GM23338 (cell line): ENCODE measurements at regions not wholly inside any gene's neighbourhood (a gene's known extent, or its start where the extent isn't known, plus 50 kb on each side); places are given as distances from the start of the nearest gene placed in this dataset.

ENCODE experiments used
- ATAC-seq: fragments of 200-7000 bp; cut with Tn5 transposase; 3 replicates; pipeline ENCODE4 v1.9.1; 2020
- DNase-seq: peaks from one replicate; pipeline ENCODE4 v3.0.0-alpha.2; 2015; ENCODE audit warnings: low spot score
- H2AFZ ChIP-seq: fragments of 200-600 bp; sonication (generic); 2 replicates; pipeline ENCODE4 v1.8.0; 2016; ENCODE audit warnings: antibody characterized with exemption, mild to moderate bottlenecking, moderate library complexity
- H3F3A ChIP-seq: fragments of 200-600 bp; sonication (generic); replicated peaks from 2 replicates; pipeline ENCODE4 v1.8.0; 2017; ENCODE audit warnings: antibody characterized with exemption, mixed run types, low read depth
- H3K27ac ChIP-seq: fragments of 200-600 bp; sonication (generic); 2 replicates; pipeline ENCODE4 v1.6.1; 2016; ENCODE audit warnings: low read depth
- H3K27me3 ChIP-seq: fragments of 200-600 bp; sonication (generic); 2 replicates; pipeline ENCODE4 v1.8.0; 2016; ENCODE audit warnings: mild to moderate bottlenecking, mixed run types, moderate library complexity; ENCODE audit not compliant: insufficient read depth
- H3K36me3 ChIP-seq: fragments of 200-600 bp; sonication (generic); 2 replicates; pipeline ENCODE4 v1.8.0; 2016; ENCODE audit warnings: mild to moderate bottlenecking; ENCODE audit not compliant: insufficient read depth
- H3K4me1 ChIP-seq: fragments of 200-600 bp; sonication (generic); 2 replicates; pipeline ENCODE4 v1.8.0; 2016; ENCODE audit warnings: mild to moderate bottlenecking, moderate library complexity; ENCODE audit not compliant: insufficient read depth
- H3K4me2 ChIP-seq: fragments of 200-600 bp; sonication (generic); 2 replicates; pipeline ENCODE4 v1.7.1; 2017; ENCODE audit warnings: mixed run types
- H3K4me3 ChIP-seq: fragments of 200-600 bp; sonication (generic); 2 replicates; pipeline ENCODE4 v1.6.1; 2016; ENCODE audit warnings: mixed run types
- H3K79me2 ChIP-seq: fragments of 200-600 bp; sonication (generic); replicated peaks from 2 replicates; pipeline ENCODE4 v1.8.0; 2017; ENCODE audit warnings: mild to moderate bottlenecking; ENCODE audit not compliant: insufficient read depth
- H3K9me2 ChIP-seq: fragments of 200-600 bp; sonication (generic); 2 replicates; pipeline ENCODE4 v1.8.0; 2017; ENCODE audit not compliant: insufficient read depth
- H4K20me1 ChIP-seq: fragments of 200-600 bp; sonication (generic); replicated peaks from 2 replicates; pipeline ENCODE4 v1.8.0; 2017; ENCODE audit warnings: mild to moderate bottlenecking; ENCODE audit not compliant: insufficient read depth
- H3K27ac Mint-ChIP-seq: 2 replicates; pipeline ENCODE4 v1.8.0; 2020; ENCODE audit warnings: inconsistent platforms, mild to moderate bottlenecking, moderate library complexity, mixed read lengths
- H3K27me3 Mint-ChIP-seq: 3 replicates; pipeline ENCODE4 v1.8.0; 2022; ENCODE audit warnings: low read depth, mild to moderate bottlenecking, moderate library complexity, mixed read lengths, inconsistent platforms; ENCODE audit not compliant: insufficient read depth, poor library complexity
- H3K36me3 Mint-ChIP-seq: 3 replicates; pipeline ENCODE4 v1.8.0; 2021; ENCODE audit warnings: low read depth, mild to moderate bottlenecking, inconsistent platforms, moderate library complexity, mixed read lengths
- H3K4me1 Mint-ChIP-seq: 3 replicates; pipeline ENCODE4 v1.8.0; 2020; ENCODE audit warnings: mild to moderate bottlenecking, inconsistent platforms, mixed read lengths
- H3K4me3 Mint-ChIP-seq: 3 replicates; pipeline ENCODE4 v1.8.0; 2021; ENCODE audit warnings: moderate library complexity, mild to moderate bottlenecking, inconsistent platforms, mixed read lengths
- H3K9me3 Mint-ChIP-seq: 3 replicates; pipeline ENCODE4 v1.8.0; 2020; ENCODE audit warnings: moderate library complexity, mild to moderate bottlenecking, inconsistent platforms, mixed read lengths
- CREB1 ChIP-seq: fragments of 250-450 bp; sonication (Bioruptor Pico); IDR thresholded peaks from 2 replicates; pipeline ENCODE4 v1.5.0; 2020; ENCODE audit warnings: low read depth, mild to moderate bottlenecking, moderate library complexity
- EZH2 ChIP-seq: fragments of 200-600 bp; sonication (generic); IDR thresholded peaks from one replicate; pipeline ENCODE4 v1.8.0; 2017; ENCODE audit warnings: antibody characterized with exemption, mild to moderate bottlenecking, low read depth; ENCODE audit not compliant: unreplicated experiment
- EZH2phosphoT487 ChIP-seq: fragments of 200-600 bp; sonication (generic); IDR thresholded peaks from one replicate; pipeline ENCODE4 v1.8.1; 2018; ENCODE audit warnings: antibody characterized with exemption; ENCODE audit not compliant: unreplicated experiment
- JUNB ChIP-seq: IDR thresholded peaks from one replicate; pipeline ENCODE4 v1.6.1; 2016; ENCODE audit warnings: antibody characterized with exemption; ENCODE audit not compliant: unreplicated experiment
- NANOG ChIP-seq: IDR thresholded peaks from 2 replicates; pipeline ENCODE4 v1.6.1; 2016; ENCODE audit warnings: antibody characterized with exemption, borderline replicate concordance
- POLR2AphosphoS5 ChIP-seq: IDR thresholded peaks from 2 replicates; pipeline ENCODE4 v1.6.1; 2016; ENCODE audit warnings: antibody characterized with exemption, low read depth
- REST ChIP-seq: IDR thresholded peaks from one replicate; pipeline ENCODE4 v1.6.1; 2018; ENCODE audit warnings: antibody characterized with exemption; ENCODE audit not compliant: unreplicated experiment
- STAT1 ChIP-seq: IDR thresholded peaks from one replicate; pipeline ENCODE4 v1.6.1; 2016; ENCODE audit warnings: antibody characterized with exemption; ENCODE audit not compliant: unreplicated experiment
- ZNF114 ChIP-seq: fragments of 250-450 bp; sonication (Bioruptor Pico); IDR thresholded peaks from 2 replicates; pipeline ENCODE4 v1.5.0; 2020; ENCODE audit warnings: mild to moderate bottlenecking, moderate library complexity
- ZNF331 ChIP-seq: fragments of 250-450 bp; sonication (Bioruptor Pico); IDR thresholded peaks from 2 replicates; pipeline ENCODE4 v1.5.0; 2020; ENCODE audit warnings: low read depth, mild to moderate bottlenecking, moderate library complexity
- TF ChIP-seq, protein P1 (sequence below), 2 experiments: fragments of 200-600 bp in 1 of 2; sonication (generic) in 1 of 2; conservative IDR thresholded peaks; 2 replicates each; pipeline versions ENCODE4 v1.5.1 to v1.6.1; 2016 to 2017; ENCODE audit warnings: antibody characterized with exemption in 2 of 2, low read depth in 2 of 2, mild to moderate bottlenecking in 2 of 2, moderate library complexity in 1 of 2

DNA sequence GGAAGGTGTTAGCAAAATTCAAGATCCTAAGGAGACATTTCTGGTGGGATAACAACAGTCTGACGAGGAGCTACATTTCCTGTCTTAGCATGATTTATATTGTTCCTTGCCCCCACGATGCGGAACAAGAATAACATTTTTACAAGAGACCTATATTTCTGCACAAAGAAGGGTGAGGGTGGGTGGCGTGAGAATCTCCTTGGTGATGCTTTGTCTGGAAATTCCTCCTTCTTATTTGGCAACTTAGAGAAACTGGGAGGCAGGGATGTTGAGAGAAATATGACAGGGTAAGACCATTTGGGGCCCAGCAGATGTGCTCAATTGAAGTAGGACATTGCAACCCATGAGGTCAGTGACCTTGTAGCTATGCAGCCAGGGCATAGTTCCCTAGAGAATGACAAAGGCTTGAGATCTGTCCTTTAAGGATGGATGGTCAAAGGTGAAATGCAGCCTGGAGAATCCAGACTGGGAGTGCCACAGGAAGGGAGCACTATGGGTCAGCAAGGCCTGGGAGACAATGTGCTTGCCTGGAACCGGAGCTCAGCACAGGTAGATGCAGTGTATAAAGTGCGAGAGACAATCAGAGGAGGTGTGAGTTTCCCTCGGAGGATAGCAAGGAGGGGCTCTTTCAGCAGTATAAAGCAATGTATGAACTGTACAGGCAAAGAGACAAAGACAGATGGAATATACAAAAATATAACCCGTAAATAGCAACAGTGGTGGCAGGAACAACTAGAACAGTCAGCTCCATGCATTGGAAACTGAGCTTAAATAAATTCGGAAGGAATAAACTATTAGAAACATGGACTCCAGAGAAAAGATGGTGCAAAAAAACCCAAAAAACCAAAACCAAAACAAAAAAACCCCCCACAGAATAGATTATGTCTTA lies 317.6 kb upstream of the TBL1XR1 start:
- Histone ChIP-seq H3K79me2 (no peaks in the 10 kb centered on the region), H3K4me1 (peaks cover 5% of the 10 kb centered on the region; the same call in 1 of the 2 replicates), H4K20me1 (no peaks in the 10 kb centered on the region), H3K9me2 (peaks cover 7% of the 10 kb centered on the region; the same call in 1 of the 2 replicates), H3K27me3 (no peaks in the 10 kb centered on the region), H3K27ac (no peak overlapping the region), H3K36me3 (no peaks in the 10 kb centered on the region), H3K4me2 (no peak overlapping the region), H3F3A (no peaks in the 10 kb centered on the region), H3K4me3 (no peak overlapping the region), H2AFZ (no peak overlapping the region; the same call in 1 of the 2 replicates)
- Mint-ChIP-seq H3K36me3 (no peaks in the 10 kb centered on the region), H3K9me3 (no peaks in the 10 kb centered on the region), H3K4me1 (peaks cover 7% of the 10 kb centered on the region; the same call in 2 of the 3 replicates), H3K4me3 (no peak overlapping the region), H3K27ac (no peak overlapping the region), H3K27me3 (no peaks in the 10 kb centered on the region)
- TF ChIP-seq EZH2 (no peak), CREB1 (CRISPR knock-in tag) (no peak), NANOG (no peak), STAT1 (no peak), EZH2phosphoT487 (no peak), ZNF331 (no peak), ZNF114 (CRISPR knock-in tag) (no peak), JUNB (no peak)
- TF ChIP-seq, protein P1, sequence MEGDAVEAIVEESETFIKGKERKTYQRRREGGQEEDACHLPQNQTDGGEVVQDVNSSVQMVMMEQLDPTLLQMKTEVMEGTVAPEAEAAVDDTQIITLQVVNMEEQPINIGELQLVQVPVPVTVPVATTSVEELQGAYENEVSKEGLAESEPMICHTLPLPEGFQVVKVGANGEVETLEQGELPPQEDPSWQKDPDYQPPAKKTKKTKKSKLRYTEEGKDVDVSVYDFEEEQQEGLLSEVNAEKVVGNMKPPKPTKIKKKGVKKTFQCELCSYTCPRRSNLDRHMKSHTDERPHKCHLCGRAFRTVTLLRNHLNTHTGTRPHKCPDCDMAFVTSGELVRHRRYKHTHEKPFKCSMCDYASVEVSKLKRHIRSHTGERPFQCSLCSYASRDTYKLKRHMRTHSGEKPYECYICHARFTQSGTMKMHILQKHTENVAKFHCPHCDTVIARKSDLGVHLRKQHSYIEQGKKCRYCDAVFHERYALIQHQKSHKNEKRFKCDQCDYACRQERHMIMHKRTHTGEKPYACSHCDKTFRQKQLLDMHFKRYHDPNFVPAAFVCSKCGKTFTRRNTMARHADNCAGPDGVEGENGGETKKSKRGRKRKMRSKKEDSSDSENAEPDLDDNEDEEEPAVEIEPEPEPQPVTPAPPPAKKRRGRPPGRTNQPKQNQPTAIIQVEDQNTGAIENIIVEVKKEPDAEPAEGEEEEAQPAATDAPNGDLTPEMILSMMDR (conservative IDR thresholded peaks at IDR 0.05; ENCODE audit: low read depth in 2 of 2) = no peak
- no peak for DNase-seq
- no peak for ATAC-seq

DNA sequence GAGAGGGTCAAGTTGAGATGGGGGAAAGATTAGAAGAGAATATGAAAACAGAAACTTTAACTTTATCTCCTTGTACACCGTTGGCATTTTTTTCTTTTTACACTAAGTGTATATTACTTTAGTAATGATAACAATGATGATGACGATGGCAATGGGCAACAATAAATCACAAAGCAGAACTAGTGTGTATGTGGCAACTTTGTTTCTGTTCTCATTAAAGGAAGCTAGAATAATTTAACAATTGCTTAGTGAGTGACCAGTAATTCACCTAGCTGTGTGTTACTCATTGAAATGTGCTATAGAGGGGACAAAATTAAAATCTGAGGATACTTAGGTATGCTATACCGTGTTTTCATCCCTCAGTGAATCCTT lies 318.5 kb upstream of the TBL1XR1 start:
- ATAC-seq (no peak), DNase-seq (no peak)
- peaks cover 5% of the 10 kb centered on the region; the same call in 1 of the 2 replicates for H3K4me1 ChIP-seq
- H3K27me3 ChIP-seq = no peaks in the 10 kb centered on the region
- H4K20me1 ChIP-seq = no peaks in the 10 kb centered on the region
- Mint-ChIP-seq H3K4me1 (peaks cover 8% of the 10 kb centered on the region; the same call in 2 of the 3 replicates), H3K27me3 (no peaks in the 10 kb centered on the region), H3K27ac (no peak overlapping the region), H3K4me3 (no peak overlapping the region), H3K9me3 (no peaks in the 10 kb centered on the region), H3K36me3 (no peaks in the 10 kb centered on the region)
- TF ChIP-seq CREB1 (CRISPR knock-in tag) (no peak), POLR2AphosphoS5 (no peak), NANOG (no peak), STAT1 (no peak), REST (no peak), ZNF114 (CRISPR knock-in tag) (no peak)
- H3K9me2 ChIP-seq = peaks cover 7% of the 10 kb centered on the region; the same call in 1 of the 2 replicates
- no peaks in the 10 kb centered on the region for H3K79me2 ChIP-seq
- no peak overlapping the region for H3K4me3 ChIP-seq
- H3K36me3 ChIP-seq = no peaks in the 10 kb centered on the region
- H2AFZ ChIP-seq = peak overlapping the region; percentile 82; the same call in 1 of the 2 replicates
- no peak overlapping the region for H3K27ac ChIP-seq
- H3K4me2 ChIP-seq = no peak overlapping the region
- H3F3A ChIP-seq = no peaks in the 10 kb centered on the region
